DOHH2 (cell line): ENCODE measurements at regions not wholly inside any gene's neighbourhood (a gene's known extent, or its start where the extent isn't known, plus 50 kb on each side); places are given as distances from the start of the nearest gene placed in this dataset.

ENCODE experiments used
- CTCF ChIP-seq: fragments of 200-600 bp; sonication (generic); IDR thresholded peaks from one replicate; pipeline ENCODE4 v1.5.1; 2014; ENCODE audit warnings: antibody characterized with exemption, mild to moderate bottlenecking, low read depth, low read length; ENCODE audit not compliant: poor library complexity, severe bottlenecking
- EZH2phosphoT487 ChIP-seq: fragments of 200-600 bp; sonication (generic); IDR thresholded peaks from 2 replicates; pipeline ENCODE4 v1.6.1; 2017; ENCODE audit warnings: borderline replicate concordance, mild to moderate bottlenecking, antibody characterized with exemption, low read length, moderate library complexity, mixed read lengths

- no peak for TF ChIP-seq CTCF
- TF ChIP-seq EZH2phosphoT487 = no peak
These were observed 389.9 kb downstream of the SHQ1 start for GRCh38 chr3:72458375-72458774.
